HG02981 (cell line): ENCODE measurements at regions not wholly inside any gene's neighbourhood (a gene's known extent, or its start where the extent isn't known, plus 50 kb on each side); places are given as distances from the start of the nearest gene placed in this dataset.
"Not testable (repeated sequence)": the region's sequence is repeated elsewhere in the genome, so short reads cannot be mapped to it uniquely, and the experiment has no call there.

Experiments
- ATAC-seq: cut with Tn5 transposase; IDR thresholded peaks from one replicate; pipeline ENCODE4 v1.9.1; 2021; ENCODE audit warnings: mild to moderate bottlenecking, moderate library complexity; ENCODE audit not compliant: unreplicated experiment

DNA sequence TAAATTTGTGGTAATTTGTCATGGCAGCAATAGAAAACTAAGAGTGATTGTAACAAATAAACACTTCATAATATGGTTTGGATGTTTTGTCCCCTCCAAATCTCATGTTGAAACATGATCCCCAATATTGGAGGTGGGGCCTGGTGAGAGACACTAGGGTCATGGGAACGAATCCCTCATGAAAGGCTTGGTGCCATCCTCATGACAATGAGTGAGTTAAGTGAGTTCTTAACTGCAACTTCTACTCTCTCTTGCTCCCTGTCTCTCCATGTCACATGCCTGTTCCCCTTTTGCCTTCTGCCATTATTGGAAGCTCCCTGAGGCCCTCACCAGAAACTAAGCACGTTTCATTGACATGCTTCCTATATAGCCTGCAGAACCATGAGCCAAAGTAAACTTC is 1233.2 kb downstream of the OLFM4 start:
- no peak for ATAC-seq

DNA sequence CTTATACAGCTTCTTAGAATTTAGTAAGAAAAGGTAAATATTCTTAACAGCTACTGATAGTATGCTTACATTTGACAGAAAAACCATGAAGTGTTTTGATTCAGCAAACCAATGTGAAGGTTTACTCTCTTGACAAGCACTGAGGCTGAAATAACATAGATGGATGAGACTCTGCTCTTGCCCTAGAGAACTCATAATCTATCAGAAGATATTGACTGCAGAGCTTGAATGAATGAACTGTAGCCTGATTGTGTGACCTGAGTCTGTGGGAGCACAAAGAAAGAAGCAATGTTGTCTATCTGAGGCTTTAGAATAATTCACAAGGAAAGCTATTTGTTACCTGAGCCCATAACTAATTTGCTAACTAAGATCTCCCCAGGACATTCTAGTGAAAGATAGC is 1235.3 kb downstream of the OLFM4 start:
- no peak for ATAC-seq

DNA sequence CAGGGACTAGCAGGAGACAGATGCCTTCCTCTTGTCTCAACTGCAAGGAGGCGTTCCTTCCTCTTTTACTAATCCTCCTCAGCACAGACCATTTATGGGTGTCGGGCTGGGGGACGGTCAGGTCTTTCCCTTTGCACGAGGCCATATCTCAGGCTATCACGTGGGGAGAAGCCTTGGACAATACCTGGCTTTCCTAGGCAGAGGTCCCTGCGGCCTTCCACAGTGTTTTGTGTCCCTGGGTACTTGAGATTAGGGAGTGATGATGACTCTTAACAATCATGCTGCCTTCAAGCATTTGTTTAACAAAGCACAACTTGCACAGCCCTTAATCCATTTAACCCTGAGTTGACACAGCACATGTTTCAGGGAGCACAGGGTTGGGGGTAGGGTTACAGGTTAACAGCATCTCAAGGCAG is 1238.6 kb downstream of the OLFM4 start:
- ATAC-seq = not testable (repeated sequence)

DNA sequence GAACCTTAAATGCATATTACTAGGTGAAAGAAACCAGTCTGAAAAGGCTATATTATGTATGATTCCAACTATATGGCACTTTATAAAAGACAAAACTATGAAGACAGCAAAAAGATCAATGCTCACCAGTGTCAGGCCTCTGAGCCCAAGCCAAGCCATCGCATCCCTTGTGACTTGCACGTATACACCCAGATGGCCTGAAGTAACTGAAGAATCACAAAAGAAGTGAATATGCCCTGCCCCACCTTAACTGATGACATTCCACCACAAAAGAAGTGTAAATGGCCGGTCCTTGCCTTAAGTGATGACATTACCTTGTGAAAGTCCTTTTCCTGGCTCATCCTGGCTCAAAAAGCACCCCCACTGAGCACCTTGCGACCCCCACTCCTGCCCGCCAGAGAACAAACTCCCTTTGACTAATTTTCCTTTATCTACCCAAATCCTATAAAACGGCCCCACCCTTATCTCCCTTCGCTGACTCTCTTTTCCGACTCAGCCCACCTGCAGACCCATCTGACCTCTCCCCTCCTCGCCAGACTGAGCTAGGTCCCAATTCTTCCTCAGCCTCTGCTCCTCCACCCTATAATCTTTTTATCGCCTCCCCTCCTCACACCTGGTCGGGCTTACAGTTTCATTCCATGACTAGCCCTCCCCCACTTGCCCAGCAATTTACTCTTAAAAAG is 1239.5 kb downstream of the OLFM4 start:
- not testable (repeated sequence) for ATAC-seq

DNA sequence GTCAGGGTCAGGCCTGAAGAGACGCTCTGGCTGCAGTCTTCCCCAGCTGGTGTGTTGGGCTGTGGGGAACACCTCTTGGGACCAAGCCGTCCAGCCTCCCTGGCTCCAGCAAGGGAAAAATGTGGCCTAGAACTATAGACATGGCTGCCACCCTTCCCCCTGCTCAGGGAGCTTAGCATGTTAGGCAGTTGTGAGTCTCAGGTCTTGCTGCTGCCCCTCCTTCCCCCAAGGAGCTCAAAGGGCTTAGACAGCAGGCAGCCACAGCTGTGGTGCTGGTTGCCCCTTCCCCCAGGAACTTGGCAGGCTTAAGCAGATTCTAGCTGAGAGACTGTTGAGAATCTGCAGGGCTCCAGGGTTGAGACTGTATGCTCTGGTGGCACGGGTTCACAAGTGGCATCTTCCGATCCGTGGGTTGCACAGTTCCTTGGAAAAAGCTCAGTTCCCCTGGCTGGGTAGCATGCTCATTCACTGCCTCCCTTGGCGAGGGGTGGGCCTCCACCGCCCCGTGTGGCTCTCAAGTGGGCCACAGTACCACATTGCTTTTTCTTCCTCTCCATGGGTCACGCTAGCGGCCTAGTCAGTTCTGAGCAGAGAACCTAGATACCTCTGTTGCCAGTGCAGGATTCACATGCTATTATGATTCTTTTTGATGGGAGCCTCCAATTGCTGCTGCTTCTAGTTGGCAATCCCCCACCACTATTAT is 1258.6 kb downstream of the OLFM4 start:
- no peak for ATAC-seq

DNA sequence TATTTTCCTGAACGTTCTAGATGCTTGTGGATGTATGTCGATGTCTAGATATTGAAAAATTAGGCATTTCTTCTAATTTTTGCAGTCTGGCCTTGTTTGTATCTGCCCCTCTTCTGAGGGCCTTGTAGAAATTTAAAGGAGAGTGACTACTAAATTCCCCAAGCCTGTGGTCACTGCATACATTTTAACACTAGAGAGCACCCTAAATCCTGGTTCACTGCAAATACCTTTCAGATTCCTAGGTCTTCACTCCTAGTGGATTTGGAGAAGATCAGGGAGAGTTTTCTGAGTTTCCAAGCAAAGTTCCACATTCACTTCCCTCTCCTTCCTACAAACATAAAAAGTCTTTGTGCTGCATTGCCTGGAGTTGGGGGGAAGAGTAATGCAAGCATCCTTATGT is 1272.5 kb downstream of the OLFM4 start:
- no peak for ATAC-seq

DNA sequence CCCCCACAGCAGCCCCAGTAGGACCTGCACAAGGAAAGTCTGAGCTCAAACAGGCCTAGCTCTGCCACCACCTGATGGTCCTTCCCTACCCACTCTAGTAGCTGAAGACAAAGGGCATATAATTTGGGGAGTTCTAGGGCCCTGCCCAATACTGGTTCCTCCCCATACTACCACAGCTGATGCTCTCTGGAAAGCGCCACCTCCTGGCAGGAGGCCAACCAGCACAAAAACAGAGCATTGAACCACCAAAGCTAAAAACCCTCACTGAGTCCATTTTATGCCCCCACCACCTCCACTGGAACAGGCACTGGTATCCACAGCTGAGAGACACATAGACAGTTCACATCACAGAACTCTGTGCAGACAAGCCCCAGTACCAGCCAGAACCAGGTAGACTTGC is 1276.8 kb downstream of the OLFM4 start:
- ATAC-seq = no peak

DNA sequence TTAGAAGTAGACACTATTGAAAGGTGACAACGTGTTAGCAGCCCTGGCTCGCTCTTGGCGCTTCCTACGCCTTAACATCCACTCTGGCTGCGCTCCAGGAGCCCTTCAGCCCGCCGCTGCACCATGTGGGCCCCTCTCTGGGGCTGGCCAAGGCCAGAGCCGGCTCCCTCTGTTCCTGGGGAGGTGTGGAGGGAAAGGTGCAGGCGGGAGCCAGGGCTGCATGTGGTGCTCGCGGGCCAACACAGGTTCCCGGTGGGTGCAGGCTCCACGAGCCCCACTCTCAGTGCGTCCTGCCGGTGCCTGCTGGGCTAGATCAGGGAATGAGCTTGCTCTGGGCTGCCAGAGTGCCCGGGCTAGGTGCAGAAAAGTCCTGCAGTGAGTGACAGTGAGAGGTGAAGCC is 1284.3 kb downstream of the OLFM4 start:
- ATAC-seq = no peak

DNA sequence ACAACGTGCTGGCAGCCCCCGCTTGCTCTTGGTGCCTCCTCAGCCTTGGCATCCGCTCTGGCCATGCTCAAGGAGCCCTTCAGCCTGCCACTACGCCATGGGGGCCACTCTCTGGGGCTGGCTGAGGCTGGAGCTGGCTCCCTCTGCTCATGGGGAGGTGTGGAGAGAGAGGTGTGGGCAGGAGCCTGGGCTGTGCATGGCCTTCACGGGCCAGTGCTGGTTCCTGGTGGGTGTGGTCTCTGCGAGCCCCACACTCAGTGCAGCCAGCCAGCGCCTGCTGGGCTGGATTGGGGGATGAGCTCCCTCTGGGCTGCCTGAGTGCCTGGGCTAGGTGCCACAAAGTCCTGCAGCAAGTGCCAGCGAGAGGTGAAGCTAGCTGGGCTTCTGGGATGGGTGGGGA is 1289.1 kb downstream of the OLFM4 start:
- no peak for ATAC-seq

DNA sequence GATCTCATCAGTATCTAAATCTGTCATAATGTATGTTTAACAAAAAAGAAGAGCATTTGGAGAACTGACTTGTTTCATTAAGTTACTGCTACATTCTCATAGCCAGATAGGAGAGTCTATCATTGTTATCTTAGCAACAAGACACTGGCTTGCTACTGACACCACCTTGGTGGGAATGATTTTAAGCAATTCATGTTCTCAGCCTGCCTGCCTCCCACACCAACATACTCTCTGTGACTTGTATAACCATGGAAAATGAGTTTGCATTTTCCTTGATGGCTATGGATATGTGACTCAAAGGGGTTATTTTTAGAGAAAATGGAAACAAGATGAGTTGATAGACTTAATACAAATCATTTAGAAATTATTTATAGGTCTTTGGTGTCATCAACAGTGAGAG is 1308.9 kb downstream of the OLFM4 start:
- ATAC-seq = no peak

DNA sequence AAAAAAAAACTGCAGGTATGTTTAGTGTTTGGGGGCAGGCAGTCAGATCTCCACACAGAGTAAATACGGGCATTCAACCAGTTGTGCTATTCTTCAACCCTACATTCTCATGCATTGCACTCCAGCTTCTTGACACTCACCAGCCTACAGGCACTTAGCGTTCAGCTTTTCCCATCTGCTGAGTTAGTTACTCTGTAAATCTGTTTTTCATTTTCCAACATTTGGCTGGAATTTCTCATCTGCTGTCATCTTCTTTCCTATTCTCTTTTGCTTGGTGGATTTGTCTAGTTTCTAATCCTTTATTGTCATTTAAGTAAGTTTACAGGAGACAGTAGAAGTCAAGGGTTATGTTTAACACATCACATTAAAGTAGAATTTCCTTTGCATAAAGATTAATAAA is 1318.9 kb downstream of the OLFM4 start:
- no peak for ATAC-seq

DNA sequence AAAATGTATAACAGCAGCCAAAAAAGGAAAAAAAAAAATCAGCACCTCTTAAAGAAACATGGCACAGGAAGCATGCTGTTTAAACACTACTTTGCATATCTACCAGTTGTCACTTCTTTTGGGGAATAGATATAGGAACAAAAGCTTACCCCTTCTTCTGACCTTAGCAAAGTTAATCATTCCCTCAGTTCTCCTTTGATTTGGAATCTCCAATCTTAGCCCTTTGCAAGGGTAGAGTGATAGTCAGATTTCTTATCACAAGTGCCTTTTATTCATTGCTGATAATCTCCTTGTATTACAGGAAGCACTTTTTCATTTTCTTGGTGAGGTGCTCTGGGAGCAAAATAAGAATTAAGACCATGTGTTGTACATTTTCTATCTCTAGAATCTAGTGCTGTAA is 1327.6 kb downstream of the OLFM4 start:
- ATAC-seq = no peak

DNA sequence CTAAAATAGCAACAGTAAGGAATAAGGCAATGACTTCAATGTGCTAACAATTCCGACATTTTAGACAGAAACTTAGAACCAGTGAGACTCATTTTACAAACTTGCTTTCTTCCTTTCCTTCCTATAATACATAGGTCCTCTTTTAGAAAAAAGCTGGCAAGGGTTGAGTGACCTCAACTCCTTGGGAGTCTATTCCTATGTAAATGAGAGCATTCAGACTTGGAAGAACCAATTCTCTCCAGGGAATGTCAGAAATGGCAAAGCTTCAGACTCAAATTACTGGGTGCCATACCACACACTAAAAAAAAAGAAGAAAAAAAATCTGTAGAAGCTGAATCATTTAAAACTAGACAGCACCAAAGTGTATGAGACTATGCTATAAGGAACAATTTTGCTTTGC is 1328.2 kb downstream of the OLFM4 start:
- no peak for ATAC-seq

DNA sequence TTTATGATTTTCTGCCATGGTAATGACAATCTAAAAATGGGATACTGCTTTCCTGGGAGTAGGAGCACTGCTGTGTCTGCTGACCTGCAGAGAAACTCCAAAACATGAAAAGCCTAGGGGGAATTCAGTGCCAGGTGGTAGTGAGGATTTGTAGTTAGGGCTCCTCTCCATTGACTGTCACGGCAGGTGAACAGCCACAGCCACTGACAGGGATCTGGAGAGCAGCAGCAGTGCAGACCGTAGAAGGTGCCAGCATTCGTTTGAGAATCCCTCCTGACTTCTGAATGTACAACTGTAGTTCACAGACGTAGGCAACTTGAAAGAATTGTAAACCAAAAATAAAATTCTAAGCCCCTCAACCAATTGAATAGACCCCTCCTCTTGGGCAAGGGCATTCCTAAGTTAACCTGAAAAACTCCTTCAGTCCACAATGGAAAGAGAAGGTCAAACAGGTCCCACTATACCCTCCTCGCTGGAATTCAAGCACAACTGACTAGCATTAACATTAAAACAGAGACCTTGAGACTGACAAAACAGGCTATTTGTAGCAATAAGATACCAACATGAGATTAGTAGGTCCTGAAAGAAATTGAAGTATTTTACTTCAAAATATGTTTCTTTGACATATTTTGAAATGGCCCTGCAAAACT is 1328.8 kb downstream of the OLFM4 start:
- ATAC-seq = no peak

DNA sequence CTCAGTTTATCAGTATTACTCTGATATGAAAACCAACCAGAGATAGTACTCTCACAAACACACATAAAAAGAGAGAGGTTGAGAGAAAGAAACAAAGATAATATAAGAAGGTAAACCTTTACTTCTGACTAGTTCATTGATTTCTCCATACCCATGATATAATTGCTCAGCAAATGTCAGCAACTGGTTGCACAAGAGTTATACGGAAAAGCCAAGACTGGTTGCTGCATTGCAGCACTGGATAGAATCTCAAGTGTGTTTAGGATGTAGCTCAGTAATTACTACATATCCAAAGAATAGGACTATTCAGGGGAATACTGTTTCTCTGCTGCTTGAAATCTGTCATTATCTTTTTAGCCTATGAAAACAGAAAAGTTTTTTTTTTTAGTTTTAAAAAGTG is 1332.8 kb downstream of the OLFM4 start:
- no peak for ATAC-seq

DNA sequence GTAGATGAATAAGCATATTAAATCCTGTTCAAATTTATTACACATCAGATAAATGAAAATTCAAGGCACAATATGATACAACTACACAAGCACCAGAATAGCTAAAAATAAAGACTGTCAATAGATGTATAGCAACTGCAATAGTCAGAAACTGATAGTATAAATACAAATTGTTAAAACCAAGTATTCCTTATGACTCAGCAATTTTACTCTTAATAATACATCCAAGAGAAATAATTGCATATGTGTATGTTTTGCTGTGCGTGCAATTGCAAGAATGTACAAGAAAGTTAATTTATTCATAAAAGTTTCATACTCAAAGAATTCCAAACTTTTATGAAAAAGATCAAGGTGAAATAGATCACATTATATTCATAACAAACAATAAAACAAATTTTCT is 1338.1 kb downstream of the OLFM4 start:
- no peak for ATAC-seq

DNA sequence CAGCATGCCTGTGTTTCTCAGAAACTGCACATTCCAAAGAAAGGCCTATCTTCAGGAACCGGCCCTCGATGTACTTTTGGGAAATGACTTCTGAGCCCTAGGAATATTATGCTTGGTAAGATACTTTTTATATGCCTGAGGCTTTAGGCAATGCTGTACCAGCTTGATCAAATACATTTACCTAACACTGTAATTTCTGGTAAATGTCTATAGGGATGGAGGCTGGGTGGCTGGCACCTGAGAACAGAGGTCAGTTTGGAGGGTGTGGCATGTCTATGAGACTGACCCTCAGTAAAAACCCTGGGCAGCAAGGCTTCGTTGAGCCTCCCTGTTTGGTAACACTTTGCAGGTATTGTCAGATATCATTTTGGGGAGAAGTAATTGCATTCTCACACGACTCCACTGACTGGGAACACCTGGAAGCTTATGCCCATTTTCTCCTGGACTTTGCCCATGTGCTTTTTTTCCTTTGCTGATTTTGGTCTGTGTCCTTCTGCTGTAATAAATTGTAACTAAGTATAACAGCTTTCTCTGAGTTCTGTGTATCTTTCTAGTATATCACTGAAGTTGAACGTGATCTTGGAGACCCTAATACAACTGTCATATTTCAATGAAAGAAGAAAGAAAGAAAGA is 1339.1 kb downstream of the OLFM4 start:
- no peak for ATAC-seq

DNA sequence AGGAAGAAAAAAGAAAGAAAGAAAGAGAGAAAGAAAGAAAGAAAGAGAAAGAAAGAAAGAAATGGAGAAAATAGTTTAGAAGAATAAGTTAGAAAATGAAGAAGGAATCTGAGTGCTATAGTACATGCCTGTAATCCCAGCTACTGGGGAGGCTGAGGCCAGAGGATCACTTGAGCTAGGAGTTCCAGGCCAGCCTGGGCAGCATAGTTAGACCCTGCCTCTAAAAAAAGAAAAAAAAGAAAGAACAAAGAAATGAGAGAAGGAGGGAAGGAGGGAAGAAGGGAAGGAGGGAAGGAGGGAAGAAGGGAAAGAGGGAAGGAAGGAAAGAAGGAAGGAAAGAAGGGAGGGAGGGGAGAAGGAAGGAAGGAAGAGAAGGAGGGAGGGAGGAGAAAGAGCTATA is 1339.8 kb downstream of the OLFM4 start:
- ATAC-seq = no peak

DNA sequence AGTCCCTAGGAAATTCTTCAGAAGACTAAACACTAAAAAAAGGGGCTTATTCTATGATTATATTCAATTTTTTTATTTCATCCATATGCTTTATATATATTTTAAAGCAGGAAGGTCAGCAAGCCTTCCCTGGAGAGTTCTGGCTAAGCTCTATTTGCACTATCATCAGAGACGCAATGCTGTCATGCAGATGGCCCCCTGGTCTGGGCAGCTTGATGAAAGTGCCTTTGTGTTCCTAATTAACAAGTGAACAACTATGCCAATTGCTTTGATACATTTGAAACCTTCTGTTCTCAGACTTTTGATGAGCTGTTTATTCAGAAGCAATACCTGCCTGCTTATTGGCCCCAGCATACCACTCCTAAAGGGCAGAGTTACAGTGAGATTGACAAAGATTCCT is 1344.6 kb downstream of the OLFM4 start:
- no peak for ATAC-seq

DNA sequence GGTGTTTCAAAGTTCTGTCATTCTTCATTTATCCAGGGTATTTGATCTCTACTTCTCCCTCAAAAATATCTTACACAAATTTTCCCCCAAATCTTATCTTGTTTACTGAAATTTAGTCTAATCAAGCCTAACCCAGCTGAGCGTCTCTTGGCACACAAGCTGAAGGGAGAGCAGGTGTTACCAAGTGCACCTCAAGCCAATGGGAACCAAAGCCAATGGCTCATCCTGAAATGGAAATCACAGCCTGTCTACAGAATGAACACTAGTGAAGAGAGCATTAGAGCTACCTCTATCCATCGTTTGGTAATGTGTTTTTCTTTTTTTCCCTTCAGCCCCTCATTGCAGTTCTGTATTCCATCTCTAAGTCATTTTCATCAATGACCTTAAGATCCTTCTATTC is 1350.8 kb downstream of the OLFM4 start:
- no peak for ATAC-seq

DNA sequence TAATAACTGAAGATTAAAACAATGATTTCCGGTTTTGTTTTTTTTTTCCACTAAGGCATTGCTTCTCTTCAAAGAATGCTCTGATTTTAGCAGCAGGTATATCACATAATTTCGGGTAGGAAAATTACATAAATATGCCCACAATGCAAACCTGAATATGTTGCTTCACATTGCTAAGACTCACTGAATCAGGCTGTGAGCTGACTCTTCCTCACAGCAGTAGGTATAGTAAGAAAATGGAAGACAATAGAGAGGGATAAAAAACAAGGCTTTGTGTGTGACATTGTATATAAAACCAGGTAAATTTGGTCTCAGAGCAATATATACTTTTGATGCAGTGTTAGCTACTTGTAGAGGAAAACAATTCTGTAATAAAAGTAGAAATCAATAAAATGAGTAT is 1355.0 kb downstream of the OLFM4 start:
- ATAC-seq = no peak

DNA sequence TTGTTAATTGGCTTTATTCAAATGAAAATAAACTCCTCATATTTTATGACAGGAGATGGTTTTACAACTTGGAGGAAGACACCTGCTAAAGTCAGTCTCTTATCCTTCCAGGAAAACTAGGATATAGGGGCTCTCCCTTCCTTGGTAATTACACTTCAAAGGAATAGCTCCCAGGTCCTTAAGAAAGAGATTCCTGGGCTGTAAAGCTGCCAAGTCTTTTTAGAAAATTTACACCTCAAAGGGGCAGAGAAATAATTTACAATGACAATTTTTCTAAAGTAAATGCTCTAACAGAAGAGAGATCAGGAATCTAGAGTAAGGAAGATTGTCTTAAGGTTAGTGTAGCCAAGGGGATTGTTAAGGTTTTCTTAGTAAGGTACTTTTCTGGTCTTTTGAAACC is 1359.0 kb downstream of the OLFM4 start:
- no peak for ATAC-seq
